ENCODE measurements at regions not wholly inside any gene's neighbourhood (a gene's known extent, or its start where the extent isn't known, plus 50 kb on each side); places are given as distances from the start of the nearest gene placed in this dataset.
"Not testable (repeated sequence)": the region's sequence is repeated elsewhere in the genome, so short reads cannot be mapped to it uniquely, and the experiment has no call there.

- Histone ChIP-seq H3K9me3 (ENCODE audit: insufficient read depth, low read length) (no peaks in the 10 kb centered on the region), H3K79me2 (ENCODE audit: insufficient read depth, low read length) (no peaks in the 10 kb centered on the region), H3K36me3 (ENCODE audit: low read length) (no peaks in the 10 kb centered on the region), H3K4me3 (ENCODE audit: insufficient read depth, low read length, poor library complexity, severe bottlenecking) (no peak overlapping the region), H3K9me2 (replicated peaks; ENCODE audit: insufficient read depth, low read length) (no peaks in the 10 kb centered on the region), H3K4me2 (ENCODE audit: low read depth, low read length, poor library complexity, severe bottlenecking) (no peak overlapping the region), H3F3A (ENCODE audit: insufficient read depth) (no peaks in the 10 kb centered on the region), H2AFZ (ENCODE audit: low read depth, low read length, severe bottlenecking) (no peak overlapping the region), H3K27ac (ENCODE audit: low read depth, low read length) (no peak overlapping the region), H3K27me3 (ENCODE audit: low read length) (no peaks in the 10 kb centered on the region), H3K9ac (ENCODE audit: low read length) (no peak overlapping the region), H4K20me1 (ENCODE audit: low read depth, low read length) (no peaks in the 10 kb centered on the region)
- no peak for TF ChIP-seq CTCF (IDR thresholded peaks at IDR 0.05; ENCODE audit: insufficient read depth, low read length, poor library complexity, severe bottlenecking)
- TF ChIP-seq EZH2phosphoT487 (conservative IDR thresholded peaks at IDR 0.05; ENCODE audit: low read length): no peak
These were observed 346.8 kb upstream of the ARPP21 start for GRCh38 chr3:35292568-35292967.

- no peak overlapping the region for H3K27ac ChIP-seq (ENCODE audit: low read depth, low read length)
- TF ChIP-seq CTCF (IDR thresholded peaks at IDR 0.05; ENCODE audit: insufficient read depth, low read length, poor library complexity, severe bottlenecking): no peak
- no peak for TF ChIP-seq EZH2phosphoT487 (conservative IDR thresholded peaks at IDR 0.05; ENCODE audit: low read length)
- no peaks in the 10 kb centered on the region for H3K9me2 ChIP-seq (replicated peaks; ENCODE audit: insufficient read depth, low read length)
- no peak overlapping the region for H3K4me3 ChIP-seq (ENCODE audit: insufficient read depth, low read length, poor library complexity, severe bottlenecking)
- H3F3A ChIP-seq (ENCODE audit: insufficient read depth): no peaks in the 10 kb centered on the region
- H3K36me3 ChIP-seq (ENCODE audit: low read length): no peaks in the 10 kb centered on the region
- H3K4me2 ChIP-seq (ENCODE audit: low read depth, low read length, poor library complexity, severe bottlenecking): no peak overlapping the region
- H3K9ac ChIP-seq (ENCODE audit: low read length): no peak overlapping the region
- no peak overlapping the region for H2AFZ ChIP-seq (ENCODE audit: low read depth, low read length, severe bottlenecking)
- H3K79me2 ChIP-seq (ENCODE audit: insufficient read depth, low read length): no peaks in the 10 kb centered on the region
- no peaks in the 10 kb centered on the region for H3K27me3 ChIP-seq (ENCODE audit: low read length)
- H4K20me1 ChIP-seq (ENCODE audit: low read depth, low read length): no peaks in the 10 kb centered on the region
- H3K9me3 ChIP-seq (ENCODE audit: insufficient read depth, low read length): no peaks in the 10 kb centered on the region
These were observed 343.4 kb upstream of the ARPP21 start for GRCh38 chr3:35295906-35296305.

GRCh38 chr3:35296533-35296932, 342.8 kb upstream of the ARPP21 start:
- Histone ChIP-seq H3K9me3 (ENCODE audit: insufficient read depth, low read length) (no peaks in the 10 kb centered on the region), H3K4me3 (ENCODE audit: insufficient read depth, low read length, poor library complexity, severe bottlenecking) (no peak overlapping the region), H3K27me3 (ENCODE audit: low read length) (no peaks in the 10 kb centered on the region), H3K9me2 (replicated peaks; ENCODE audit: insufficient read depth, low read length) (no peaks in the 10 kb centered on the region), H3K27ac (ENCODE audit: low read depth, low read length) (no peak overlapping the region), H3K79me2 (ENCODE audit: insufficient read depth, low read length) (no peaks in the 10 kb centered on the region), H2AFZ (ENCODE audit: low read depth, low read length, severe bottlenecking) (no peak overlapping the region), H3F3A (ENCODE audit: insufficient read depth) (no peaks in the 10 kb centered on the region), H3K9ac (ENCODE audit: low read length) (no peak overlapping the region), H4K20me1 (ENCODE audit: low read depth, low read length) (no peaks in the 10 kb centered on the region), H3K36me3 (ENCODE audit: low read length) (no peaks in the 10 kb centered on the region), H3K4me2 (ENCODE audit: low read depth, low read length, poor library complexity, severe bottlenecking) (no peak overlapping the region)
- TF ChIP-seq CTCF (IDR thresholded peaks at IDR 0.05; ENCODE audit: insufficient read depth, low read length, poor library complexity, severe bottlenecking) (no peak), EZH2phosphoT487 (conservative IDR thresholded peaks at IDR 0.05; ENCODE audit: low read length) (no peak)

- H3K27me3 ChIP-seq (ENCODE audit: low read length); H3F3A ChIP-seq (ENCODE audit: insufficient read depth); H3K9me2 ChIP-seq (replicated peaks; ENCODE audit: insufficient read depth, low read length); H3K36me3 ChIP-seq (ENCODE audit: low read length); H3K4me2 ChIP-seq (ENCODE audit: low read depth, low read length, poor library complexity, severe bottlenecking); H3K27ac ChIP-seq (ENCODE audit: low read depth, low read length); H3K79me2 ChIP-seq (ENCODE audit: insufficient read depth, low read length); H3K4me3 ChIP-seq (ENCODE audit: insufficient read depth, low read length, poor library complexity, severe bottlenecking); H2AFZ ChIP-seq (ENCODE audit: low read depth, low read length, severe bottlenecking); H3K9ac ChIP-seq (ENCODE audit: low read length); H4K20me1 ChIP-seq (ENCODE audit: low read depth, low read length); H3K9me3 ChIP-seq (ENCODE audit: insufficient read depth, low read length): not testable (repeated sequence)
These were observed 342.4 kb upstream of the ARPP21 start for GRCh38 chr3:35296944-35297343.
